H1 (cell line): ENCODE measurements at regions not wholly inside any gene's neighbourhood (a gene's known extent, or its start where the extent isn't known, plus 50 kb on each side); places are given as distances from the start of the nearest gene placed in this dataset.

ENCODE experiments used
- CTCF ChIA-PET: fragments of 300-600 bp; sonication (Branson Sonifier 250); formaldehyde crosslinking; loops from one replicate; lab custom pipeline; 2021; ENCODE audit not compliant: partially characterized antibody; lab: Charles Lee
- POLR2A ChIA-PET: fragments of 300-600 bp; sonication (Branson Sonifier 250); formaldehyde crosslinking; loops from one replicate; lab custom pipeline; 2021; ENCODE audit warnings: inconsistent platforms; ENCODE audit not compliant: partially characterized antibody; lab: Charles Lee
- DNase-seq, 2 experiments: peaks; one replicate each; pipeline versions ENCODE4 v3.0.0 to v3.0.0-alpha.2; 2010 to 2022; ENCODE audit warnings: low spot score in 2 of 2, low read depth in 1 of 2, mixed read lengths in 1 of 2
- FAIRE-seq: peaks from 2 replicates; lab custom pipeline; 2011; peaks lifted over from hg19 to GRCh38; lab: Jason Lieb, UNC
- H2AFZ ChIP-seq: 2 replicates; pipeline ENCODE4 v1.8.1; 2012; ENCODE audit warnings: low read length, inconsistent platforms
- H2AK5ac ChIP-seq: 2 replicates; pipeline ENCODE4 v1.6.1; 2013; ENCODE audit warnings: low read depth, low read length
- H2BK120ac ChIP-seq: replicated peaks from 2 replicates; pipeline ENCODE3; 2013; ENCODE audit warnings: low read depth, low read length, inconsistent platforms
- H2BK12ac ChIP-seq: 2 replicates; pipeline ENCODE4 v1.6.1; 2013; ENCODE audit warnings: low read depth, low read length
- H2BK15ac ChIP-seq: 2 replicates; pipeline ENCODE4 v1.6.1; 2013; ENCODE audit warnings: low read length
- H2BK20ac ChIP-seq: 2 replicates; pipeline ENCODE4 v1.6.1; 2013; ENCODE audit warnings: low read length
- H2BK5ac ChIP-seq: 2 replicates; pipeline ENCODE4 v1.6.1; 2013; ENCODE audit warnings: low read depth, low read length
- H3K14ac ChIP-seq: 2 replicates; pipeline ENCODE4 v1.6.1; 2013; ENCODE audit warnings: inconsistent platforms; ENCODE audit not compliant: insufficient read length
- H3K18ac ChIP-seq: 2 replicates; pipeline ENCODE4 v1.6.1; 2013; ENCODE audit warnings: low read length; ENCODE audit errors: extremely low read depth
- H3K23ac ChIP-seq: 2 replicates; pipeline ENCODE4 v1.6.1; 2013; ENCODE audit warnings: inconsistent platforms; ENCODE audit not compliant: insufficient read length
- H3K23me2 ChIP-seq: 2 replicates; pipeline ENCODE4 v1.6.1; 2013; ENCODE audit warnings: low read depth, low read length
- H3K27ac ChIP-seq: 2 replicates; pipeline ENCODE4 v1.6.1; 2011; ENCODE audit warnings: low read depth, low read length, inconsistent platforms
- H3K27me3 ChIP-seq, 4 experiments: replicated peaks in 1 of 4; 1 replicate in 1 of 4; 2 replicates in 3 of 4; pipeline versions ENCODE4 v1.6.1 to v1.8.1; 2011 to 2013; ENCODE audit warnings: low read length in 3 of 4, mild to moderate bottlenecking in 3 of 4, inconsistent platforms in 2 of 4, mixed read lengths in 2 of 4, moderate library complexity in 1 of 4; ENCODE audit not compliant: control insufficient read depth in 3 of 4, insufficient read depth in 3 of 4; ENCODE audit errors: extremely low read depth in 1 of 4
- H3K36me3 ChIP-seq, 4 experiments: 2 replicates each; pipeline versions ENCODE4 v1.6.1 to v1.8.1; 2011 to 2013; ENCODE audit warnings: mild to moderate bottlenecking in 4 of 4, low read length in 3 of 4, moderate library complexity in 2 of 4, control low read depth in 1 of 4, inconsistent platforms in 1 of 4; ENCODE audit not compliant: insufficient read depth in 4 of 4, control insufficient read depth in 2 of 4
- H3K4ac ChIP-seq: replicated peaks from 2 replicates; pipeline ENCODE3; 2013; ENCODE audit warnings: low read length, low read depth, mixed read lengths, inconsistent platforms; ENCODE audit not compliant: insufficient read length
- H3K4me1 ChIP-seq, 4 experiments: replicated peaks in 1 of 4; 1 replicate in 1 of 4; 2 replicates in 3 of 4; pipeline versions ENCODE4 v1.6.1 to v1.8.1; 2011 to 2013; ENCODE audit warnings: low read length in 3 of 4, inconsistent platforms in 2 of 4, mixed read lengths in 1 of 4; ENCODE audit not compliant: insufficient read depth in 4 of 4, control insufficient read depth in 3 of 4
- H3K4me2 ChIP-seq, 2 experiments: 2 replicates each; pipeline versions ENCODE4 v1.6.1 to v1.8.1; 2011 to 2013; ENCODE audit warnings: low read depth in 2 of 2, low read length in 2 of 2, control low read depth in 1 of 2, inconsistent platforms in 1 of 2, mild to moderate bottlenecking in 1 of 2; ENCODE audit not compliant: insufficient read depth in 1 of 2
- H3K4me3 ChIP-seq, 4 experiments: fragments of 200-600, 300-600 bp in 1 of 4; sonication (generic), shearing (Covaris generic), sonication (Bioruptor Twin) in 1 of 4; 2 replicates each; pipeline versions ENCODE4 v1.5.1 to v1.8.1; 2011 to 2016; ENCODE audit warnings: low read length in 4 of 4, low read depth in 3 of 4, control low read depth in 2 of 4, inconsistent platforms in 2 of 4, mild to moderate bottlenecking in 2 of 4, mixed read lengths in 1 of 4, moderate library complexity in 1 of 4; ENCODE audit not compliant: insufficient read depth in 2 of 4; ENCODE audit errors: extremely low read depth in 1 of 4
- H3K56ac ChIP-seq: replicated peaks from 2 replicates; pipeline ENCODE3; 2013; ENCODE audit warnings: low read depth, mild to moderate bottlenecking, mixed read lengths, low read length, inconsistent platforms; ENCODE audit not compliant: insufficient read length
- H3K79me1 ChIP-seq: 2 replicates; pipeline ENCODE4 v1.6.1; 2013; ENCODE audit warnings: low read depth, low read length, control low read depth
- H3K79me2 ChIP-seq, 2 experiments: 2 replicates each; pipeline versions ENCODE4 v1.6.1 to v1.8.1; 2012 to 2013; ENCODE audit warnings: low read length in 2 of 2, mild to moderate bottlenecking in 2 of 2, inconsistent platforms in 1 of 2; ENCODE audit not compliant: insufficient read depth in 2 of 2, control insufficient read depth in 1 of 2
- H3K9ac ChIP-seq, 4 experiments: replicated peaks in 1 of 4; 1 replicate in 1 of 4; 2 replicates in 3 of 4; pipeline versions ENCODE4 v1.6.1 to v1.8.1; 2011 to 2013; ENCODE audit warnings: low read depth in 3 of 4, low read length in 3 of 4, control low read depth in 2 of 4, mild to moderate bottlenecking in 2 of 4, moderate library complexity in 2 of 4, inconsistent platforms in 1 of 4; ENCODE audit errors: extremely low read depth in 1 of 4
- H3K9me3 ChIP-seq, 2 experiments: 2 replicates each; pipeline versions ENCODE4 v1.6.1 to v1.8.1; 2012 to 2013; ENCODE audit warnings: mild to moderate bottlenecking in 2 of 2, moderate library complexity in 2 of 2, control low read depth in 1 of 2, inconsistent platforms in 1 of 2, low read depth in 1 of 2, low read length in 1 of 2, mixed read lengths in 1 of 2; ENCODE audit not compliant: insufficient read depth in 2 of 2
- H4K20me1 ChIP-seq, 2 experiments: replicated peaks in 1 of 2; 2 replicates each; pipeline versions ENCODE3 to v1.8.1; 2011 to 2013; ENCODE audit warnings: inconsistent platforms in 2 of 2, low read length in 2 of 2, mild to moderate bottlenecking in 1 of 2; ENCODE audit not compliant: insufficient read depth in 2 of 2, control insufficient read depth in 1 of 2
- H4K5ac ChIP-seq: 2 replicates; pipeline ENCODE4 v1.6.1; 2013; ENCODE audit warnings: low read length, low read depth, mixed read lengths, inconsistent platforms; ENCODE audit not compliant: insufficient read length
- H4K8ac ChIP-seq: 2 replicates; pipeline ENCODE4 v1.8.0; 2013; ENCODE audit warnings: mild to moderate bottlenecking, moderate library complexity, low read length, inconsistent platforms; ENCODE audit not compliant: insufficient read depth; ENCODE audit errors: extremely low read depth
- H4K91ac ChIP-seq: replicated peaks from 2 replicates; pipeline ENCODE3; 2013; ENCODE audit warnings: low read length, mixed read lengths, inconsistent platforms; ENCODE audit not compliant: insufficient read length
- ASH2L ChIP-seq: fragments of 200-600, 300-600 bp; sonication (generic); IDR thresholded peaks from one replicate; pipeline ENCODE4 v1.7.1; 2017; ENCODE audit warnings: low read length
- BACH1 ChIP-seq: IDR thresholded peaks from 2 replicates; pipeline ENCODE4 v1.6.1; 2012; ENCODE audit warnings: low read length, improper control_type of control experiment
- CEBPB ChIP-seq: IDR thresholded peaks from 2 replicates; pipeline ENCODE4 v1.6.1; 2012; ENCODE audit warnings: low read depth, low read length
- GTF2F1 ChIP-seq: IDR thresholded peaks from 2 replicates; pipeline ENCODE4 v1.6.1; 2012; ENCODE audit warnings: low read depth, low read length, improper control_type of control experiment, borderline replicate concordance
- KDM1A ChIP-seq: fragments of 200-600, 300-600 bp; sonication (generic); IDR thresholded peaks from 2 replicates; pipeline ENCODE4 v1.7.1; 2016; ENCODE audit warnings: mild to moderate bottlenecking, low read length, borderline replicate concordance
- MAFK ChIP-seq: IDR thresholded peaks from 2 replicates; pipeline ENCODE4 v1.6.1; 2012; ENCODE audit warnings: low read depth, mild to moderate bottlenecking, improper control_type of control experiment, low read length
- NANOG ChIP-seq: IDR thresholded peaks from 2 replicates; pipeline ENCODE4 v1.6.1; 2011; ENCODE audit warnings: low read length, low read depth, mild to moderate bottlenecking, inconsistent platforms; ENCODE audit not compliant: insufficient read depth, poor library complexity, severe bottlenecking
- RAD21 ChIP-seq, 2 experiments: IDR thresholded peaks in 1 of 2; conservative IDR thresholded peaks in 1 of 2; 2 replicates each; pipeline ENCODE4 v1.6.1; 2011; ENCODE audit warnings: low read depth in 2 of 2, low read length in 2 of 2, improper control_type of control experiment in 1 of 2, inconsistent platforms in 1 of 2, mild to moderate bottlenecking in 1 of 2, moderate library complexity in 1 of 2
- RFX5 ChIP-seq: IDR thresholded peaks from 2 replicates; pipeline ENCODE4 v1.6.1; 2011; ENCODE audit warnings: low read depth, low read length, improper control_type of control experiment, borderline replicate concordance
- RNF2 ChIP-seq: fragments of 200-900, 300-1000 bp; sonication (generic); IDR thresholded peaks from 2 replicates; pipeline ENCODE4 v1.7.1; 2016; ENCODE audit warnings: borderline replicate concordance, low read depth, mild to moderate bottlenecking, antibody characterized with exemption, low read length; ENCODE audit not compliant: poor library complexity, severe bottlenecking; ENCODE audit errors: missing control alignments
- SP4 ChIP-seq: IDR thresholded peaks from 2 replicates; pipeline ENCODE4 v1.6.1; 2012; ENCODE audit warnings: low read length, inconsistent platforms
- TAF1 ChIP-seq: IDR thresholded peaks from 2 replicates; pipeline ENCODE4 v1.6.1; 2011; ENCODE audit warnings: mild to moderate bottlenecking, low read depth, low read length
- TEAD4 ChIP-seq: IDR thresholded peaks from 2 replicates; pipeline ENCODE4 v1.6.1; 2012; ENCODE audit warnings: low read depth, low read length, inconsistent platforms, mixed read lengths
- whole genome bisulfite sequencing, 2 experiments: shearing (Covaris generic) in 1 of 2; methylation state at CpG; one replicate each; pipeline versions ENCODE4 v1.1.6 to v1.1.7; 2013 to 2015; ENCODE audit warnings: low lambda C conversion rate in 2 of 2, mixed read lengths in 2 of 2, inconsistent platforms in 1 of 2, low coverage in 1 of 2, missing lambda C conversion rate in 1 of 2; ENCODE audit not compliant: insufficient replicate concordance in 2 of 2, insufficient coverage in 1 of 2, insufficient read length in 1 of 2; ENCODE audit errors: extremely low coverage in 1 of 2, missing lambda C conversion rate in 1 of 2; 5-methylcytosine and 5-hydroxymethylcytosine counted together
- TF ChIP-seq, protein P1 (sequence below): IDR thresholded peaks from 2 replicates; pipeline ENCODE4 v1.6.1; 2012; ENCODE audit warnings: inconsistent platforms

DNA sequence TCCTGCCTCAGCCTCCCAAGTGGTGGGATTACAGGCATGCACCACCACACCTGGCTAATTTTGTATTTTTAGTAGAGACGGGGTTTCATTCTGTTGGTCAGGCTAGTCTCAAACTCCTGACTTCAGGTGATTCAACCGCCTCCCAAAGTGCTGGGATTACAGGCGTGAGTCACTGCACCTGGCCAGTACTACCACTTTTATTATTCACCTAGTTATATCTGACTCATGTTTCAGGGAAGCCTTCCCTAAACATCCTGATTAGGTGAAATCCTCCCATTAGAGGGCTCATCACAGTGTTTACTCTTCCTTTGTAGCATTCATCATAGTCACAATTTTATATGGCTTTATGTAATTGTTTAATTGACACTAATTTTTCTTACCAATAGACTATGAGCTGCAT is 295.3 kb upstream of the SOX5 start:
- H4K5ac ChIP-seq = no peak overlapping the region
- H3K36me3 ChIP-seq = no peaks in the 10 kb centered on the region
- no peaks in the 10 kb centered on the region for H4K20me1 ChIP-seq
- DNase-seq (no peak), FAIRE-seq (no peak)
- H3K14ac ChIP-seq = no peak overlapping the region
- peaks cover 0 to 6% (median 3%) of the 10 kb centered on the region in 4 experiments; a peak in 2 of 7 replicates for H3K4me1 ChIP-seq
- no peak overlapping the region for H2BK15ac ChIP-seq
- H2AFZ ChIP-seq = no peak overlapping the region
- peaks cover 0 to 1% (median 0%) of the 10 kb centered on the region in 4 experiments; a peak in 1 of 7 replicates for H3K27me3 ChIP-seq
- H4K91ac ChIP-seq = no peak overlapping the region
- H3K56ac ChIP-seq = peak overlapping the region; percentile 82
- no peak overlapping the region for H3K23ac ChIP-seq
- TF ChIP-seq RAD21 (IDR thresholded peaks at IDR 0.05 in 1 of 2, conservative IDR thresholded peaks at IDR 0.05 in 1 of 2; ENCODE audit: low read depth in 2 of 2, low read length in 2 of 2) = no peak
- no peak for TF ChIP-seq KDM1A
- no peak for TF ChIP-seq GTF2F1
- TF ChIP-seq, protein P1, sequence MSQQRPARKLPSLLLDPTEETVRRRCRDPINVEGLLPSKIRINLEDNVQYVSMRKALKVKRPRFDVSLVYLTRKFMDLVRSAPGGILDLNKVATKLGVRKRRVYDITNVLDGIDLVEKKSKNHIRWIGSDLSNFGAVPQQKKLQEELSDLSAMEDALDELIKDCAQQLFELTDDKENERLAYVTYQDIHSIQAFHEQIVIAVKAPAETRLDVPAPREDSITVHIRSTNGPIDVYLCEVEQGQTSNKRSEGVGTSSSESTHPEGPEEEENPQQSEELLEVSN = no peak
- no peak for TF ChIP-seq MAFK
- TF ChIP-seq RFX5 = no peak
- TF ChIP-seq CEBPB = no peak
- no peak for TF ChIP-seq TEAD4
- no peak for TF ChIP-seq RNF2
- TF ChIP-seq NANOG = no peak
- no peak for TF ChIP-seq ASH2L
- no peak for TF ChIP-seq SP4
- TF ChIP-seq TAF1 = no peak
- no peak for TF ChIP-seq BACH1
- H3K9me3 ChIP-seq = no peaks in the 10 kb centered on the region
- no peak overlapping the region for H3K4me2 ChIP-seq
- ChIA-PET CTCF (interaction anchor here (0.8 to 0.9 kb wide), 2 partner anchors 12 to 317 kb away, joined by 3 read pairs; no protein-coding TSS in a partner anchor), POLR2A (no interaction called here)
- no peaks in the 10 kb centered on the region for H3K79me1 ChIP-seq
- no peak overlapping the region for H3K4ac ChIP-seq
- no peak overlapping the region for H2BK5ac ChIP-seq
- WGBS, 2 experiments = 82% methylated on average over 3 of the region's 3 CpGs; no CpG with 5 or more reads in 1 of the 2 experiments
- H2BK20ac ChIP-seq = no peak overlapping the region
- H3K79me2 ChIP-seq = no peaks in the 10 kb centered on the region
- H3K18ac ChIP-seq = no peak overlapping the region
- no peak overlapping the region for H2BK12ac ChIP-seq
- no peak overlapping the region for H2BK120ac ChIP-seq
- no peak overlapping the region for H3K9ac ChIP-seq
- no peaks in the 10 kb centered on the region for H3K23me2 ChIP-seq
- H3K4me3 ChIP-seq = no peak overlapping the region
- no peak overlapping the region for H2AK5ac ChIP-seq
- H4K8ac ChIP-seq = no peak overlapping the region
- no peak overlapping the region for H3K27ac ChIP-seq
